ENCODE measurements at regions not wholly inside any gene's neighbourhood (a gene's known extent, or its start where the extent isn't known, plus 50 kb on each side); places are given as distances from the start of the nearest gene placed in this dataset.

DNA sequence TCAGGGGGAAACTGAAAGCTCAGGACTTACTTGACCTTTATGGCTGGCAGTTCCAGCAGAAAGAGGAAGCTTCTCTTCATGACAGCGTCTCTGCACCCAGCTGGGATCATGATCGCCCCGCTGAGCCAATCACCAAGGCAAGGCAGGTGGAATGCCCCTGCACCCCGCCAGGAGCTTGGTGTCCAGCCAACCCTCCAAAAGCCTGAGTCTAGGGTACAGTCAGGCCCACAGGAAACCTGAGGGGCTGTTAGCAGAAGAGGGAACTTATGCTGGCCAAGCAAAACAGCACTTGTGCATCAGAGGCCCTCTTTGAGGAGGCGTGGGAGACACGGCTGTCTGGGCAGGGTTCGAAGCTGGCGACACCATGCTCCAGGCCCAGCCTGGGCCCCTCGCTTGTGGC is 188.3 kb upstream of the GMDS start:
- H3K9me3 ChIP-seq (ENCODE audit: insufficient read depth, low read length) = no peaks in the 10 kb centered on the region
- H3K36me3 ChIP-seq (ENCODE audit: low read length) = no peaks in the 10 kb centered on the region
- H3K27ac ChIP-seq (ENCODE audit: low read depth, low read length) = no peak overlapping the region
- no peak overlapping the region for H3K9ac ChIP-seq (ENCODE audit: low read length)
- no peaks in the 10 kb centered on the region for H3F3A ChIP-seq (ENCODE audit: insufficient read depth)
- H2AFZ ChIP-seq (ENCODE audit: low read depth, low read length, severe bottlenecking) = no peak overlapping the region
- H3K4me3 ChIP-seq (ENCODE audit: insufficient read depth, low read length, poor library complexity, severe bottlenecking) = no peak overlapping the region
- H4K20me1 ChIP-seq (ENCODE audit: low read depth, low read length) = no peaks in the 10 kb centered on the region
- H3K9me2 ChIP-seq (replicated peaks; ENCODE audit: insufficient read depth, low read length) = no peaks in the 10 kb centered on the region
- TF ChIP-seq, protein P1, sequence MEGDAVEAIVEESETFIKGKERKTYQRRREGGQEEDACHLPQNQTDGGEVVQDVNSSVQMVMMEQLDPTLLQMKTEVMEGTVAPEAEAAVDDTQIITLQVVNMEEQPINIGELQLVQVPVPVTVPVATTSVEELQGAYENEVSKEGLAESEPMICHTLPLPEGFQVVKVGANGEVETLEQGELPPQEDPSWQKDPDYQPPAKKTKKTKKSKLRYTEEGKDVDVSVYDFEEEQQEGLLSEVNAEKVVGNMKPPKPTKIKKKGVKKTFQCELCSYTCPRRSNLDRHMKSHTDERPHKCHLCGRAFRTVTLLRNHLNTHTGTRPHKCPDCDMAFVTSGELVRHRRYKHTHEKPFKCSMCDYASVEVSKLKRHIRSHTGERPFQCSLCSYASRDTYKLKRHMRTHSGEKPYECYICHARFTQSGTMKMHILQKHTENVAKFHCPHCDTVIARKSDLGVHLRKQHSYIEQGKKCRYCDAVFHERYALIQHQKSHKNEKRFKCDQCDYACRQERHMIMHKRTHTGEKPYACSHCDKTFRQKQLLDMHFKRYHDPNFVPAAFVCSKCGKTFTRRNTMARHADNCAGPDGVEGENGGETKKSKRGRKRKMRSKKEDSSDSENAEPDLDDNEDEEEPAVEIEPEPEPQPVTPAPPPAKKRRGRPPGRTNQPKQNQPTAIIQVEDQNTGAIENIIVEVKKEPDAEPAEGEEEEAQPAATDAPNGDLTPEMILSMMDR (IDR thresholded peaks at IDR 0.05; ENCODE audit: insufficient read depth, low read length, poor library complexity, severe bottlenecking) = no peak
- no peak for TF ChIP-seq EZH2phosphoT487 (conservative IDR thresholded peaks at IDR 0.05; ENCODE audit: low read length)
- no peak overlapping the region for H3K4me2 ChIP-seq (ENCODE audit: low read depth, low read length, poor library complexity, severe bottlenecking)
- H3K27me3 ChIP-seq (ENCODE audit: low read length) = no peaks in the 10 kb centered on the region
- H3K79me2 ChIP-seq (ENCODE audit: insufficient read depth, low read length) = no peaks in the 10 kb centered on the region

DNA sequence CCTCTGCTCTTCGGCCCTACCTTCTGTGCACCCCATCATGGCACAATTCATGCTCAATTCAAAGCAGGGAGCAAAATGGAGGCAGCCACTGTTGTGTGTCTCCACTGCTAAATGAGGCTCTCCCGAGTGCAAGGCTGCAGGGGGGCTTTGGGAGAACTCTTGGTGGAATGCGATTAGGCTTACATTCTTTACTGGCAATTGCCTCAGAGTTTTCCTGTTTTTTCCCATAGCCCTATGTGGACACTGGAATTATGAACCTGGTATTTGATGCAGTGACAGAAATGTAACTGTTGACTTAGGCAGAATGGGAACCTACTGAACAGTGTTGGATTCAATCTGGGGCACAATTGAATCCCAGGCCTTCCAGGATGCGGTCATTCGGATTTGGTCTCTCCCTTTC is 187.9 kb upstream of the GMDS start:
- H3K4me3 ChIP-seq (ENCODE audit: insufficient read depth, low read length, poor library complexity, severe bottlenecking) = no peak overlapping the region
- no peaks in the 10 kb centered on the region for H3K79me2 ChIP-seq (ENCODE audit: insufficient read depth, low read length)
- H3K36me3 ChIP-seq (ENCODE audit: low read length) = no peaks in the 10 kb centered on the region
- TF ChIP-seq, protein P1 (IDR thresholded peaks at IDR 0.05; ENCODE audit: insufficient read depth, low read length, poor library complexity, severe bottlenecking) = no peak
- TF ChIP-seq EZH2phosphoT487 (conservative IDR thresholded peaks at IDR 0.05; ENCODE audit: low read length) = no peak
- H3F3A ChIP-seq (ENCODE audit: insufficient read depth) = no peaks in the 10 kb centered on the region
- H3K9me2 ChIP-seq (replicated peaks; ENCODE audit: insufficient read depth, low read length) = no peaks in the 10 kb centered on the region
- H3K9ac ChIP-seq (ENCODE audit: low read length) = no peak overlapping the region
- no peaks in the 10 kb centered on the region for H3K27me3 ChIP-seq (ENCODE audit: low read length)
- no peak overlapping the region for H2AFZ ChIP-seq (ENCODE audit: low read depth, low read length, severe bottlenecking)
- no peak overlapping the region for H3K27ac ChIP-seq (ENCODE audit: low read depth, low read length)
- H4K20me1 ChIP-seq (ENCODE audit: low read depth, low read length) = no peaks in the 10 kb centered on the region
- H3K4me2 ChIP-seq (ENCODE audit: low read depth, low read length, poor library complexity, severe bottlenecking) = no peak overlapping the region
- no peaks in the 10 kb centered on the region for H3K9me3 ChIP-seq (ENCODE audit: insufficient read depth, low read length)

DNA sequence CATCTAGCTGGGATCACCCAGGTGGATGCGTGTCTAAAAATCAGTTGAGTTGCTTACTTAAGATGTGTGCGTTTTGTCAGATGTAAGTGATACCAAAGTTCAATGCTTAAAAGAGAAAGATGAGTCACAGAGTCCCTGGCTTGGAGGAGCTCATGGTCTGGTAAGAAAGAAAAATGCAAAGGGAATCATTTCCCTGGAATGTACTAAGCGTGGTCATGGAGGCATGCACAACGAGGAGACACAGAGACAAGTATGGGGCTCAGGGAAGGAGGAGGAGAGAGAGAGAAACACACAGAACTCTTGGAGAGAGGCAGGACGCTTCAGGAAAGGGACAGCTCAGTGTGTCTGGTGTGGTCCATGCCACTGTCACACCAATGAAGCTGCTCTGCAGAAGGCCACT is 186.9 kb upstream of the GMDS start:
- Histone ChIP-seq H4K20me1 (ENCODE audit: low read depth, low read length) (no peaks in the 10 kb centered on the region), H3K4me3 (ENCODE audit: insufficient read depth, low read length, poor library complexity, severe bottlenecking) (no peak overlapping the region), H3K4me2 (ENCODE audit: low read depth, low read length, poor library complexity, severe bottlenecking) (no peak overlapping the region), H2AFZ (ENCODE audit: low read depth, low read length, severe bottlenecking) (no peak overlapping the region), H3K9me2 (replicated peaks; ENCODE audit: insufficient read depth, low read length) (no peaks in the 10 kb centered on the region), H3K79me2 (ENCODE audit: insufficient read depth, low read length) (no peaks in the 10 kb centered on the region), H3K27me3 (ENCODE audit: low read length) (no peaks in the 10 kb centered on the region), H3K27ac (ENCODE audit: low read depth, low read length) (no peak overlapping the region), H3K9me3 (ENCODE audit: insufficient read depth, low read length) (no peaks in the 10 kb centered on the region), H3F3A (ENCODE audit: insufficient read depth) (no peaks in the 10 kb centered on the region), H3K9ac (ENCODE audit: low read length) (no peak overlapping the region), H3K36me3 (ENCODE audit: low read length) (no peaks in the 10 kb centered on the region)
- no peak for TF ChIP-seq EZH2phosphoT487 (conservative IDR thresholded peaks at IDR 0.05; ENCODE audit: low read length)
- TF ChIP-seq, protein P1 (IDR thresholded peaks at IDR 0.05; ENCODE audit: insufficient read depth, low read length, poor library complexity, severe bottlenecking) = no peak

DNA sequence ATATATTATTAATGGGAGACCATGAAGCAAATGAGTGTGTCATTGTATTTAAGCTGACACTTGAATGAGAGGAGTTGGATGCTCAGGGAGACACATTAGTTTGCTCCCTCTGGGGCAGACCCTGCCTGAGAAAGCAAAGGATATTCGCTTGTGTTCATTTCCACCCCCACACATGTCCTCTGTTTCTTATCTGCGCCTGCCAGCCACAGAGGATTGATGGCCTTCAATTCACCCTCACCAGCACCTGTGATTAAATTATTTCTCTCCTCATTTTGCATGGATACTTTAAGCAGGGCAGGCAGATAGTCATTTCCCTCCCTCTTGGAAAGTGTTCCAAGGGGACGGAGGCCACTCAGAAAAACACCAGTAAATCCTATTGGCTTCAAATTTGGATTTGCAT is 185.2 kb upstream of the GMDS start:
- Histone ChIP-seq H3K9ac (ENCODE audit: low read length) (no peak overlapping the region), H3K36me3 (ENCODE audit: low read length) (no peaks in the 10 kb centered on the region), H3K4me2 (ENCODE audit: low read depth, low read length, poor library complexity, severe bottlenecking) (no peak overlapping the region), H2AFZ (ENCODE audit: low read depth, low read length, severe bottlenecking) (no peak overlapping the region), H4K20me1 (ENCODE audit: low read depth, low read length) (no peaks in the 10 kb centered on the region), H3F3A (ENCODE audit: insufficient read depth) (no peaks in the 10 kb centered on the region), H3K27me3 (ENCODE audit: low read length) (no peaks in the 10 kb centered on the region), H3K9me3 (ENCODE audit: insufficient read depth, low read length) (no peaks in the 10 kb centered on the region), H3K27ac (ENCODE audit: low read depth, low read length) (no peak overlapping the region), H3K9me2 (replicated peaks; ENCODE audit: insufficient read depth, low read length) (no peaks in the 10 kb centered on the region), H3K79me2 (ENCODE audit: insufficient read depth, low read length) (no peaks in the 10 kb centered on the region), H3K4me3 (ENCODE audit: insufficient read depth, low read length, poor library complexity, severe bottlenecking) (no peak overlapping the region)
- TF ChIP-seq, protein P1 (IDR thresholded peaks at IDR 0.05; ENCODE audit: insufficient read depth, low read length, poor library complexity, severe bottlenecking) = no peak
- TF ChIP-seq EZH2phosphoT487 (conservative IDR thresholded peaks at IDR 0.05; ENCODE audit: low read length) = no peak

Measured in SU-DHL-6 (cell line).